Memory B cell (primary cell): ENCODE measurements at regions not wholly inside any gene's neighbourhood (a gene's known extent, or its start where the extent isn't known, plus 50 kb on each side); places are given as distances from the start of the nearest gene placed in this dataset.

ENCODE experiments used
- ATAC-seq: fragments of 150-1000 bp; cut with Tn5 transposase; 2 replicates; pipeline ENCODE4 v1.10.0; 2021; ENCODE audit warnings: low read depth, mild to moderate bottlenecking, moderate library complexity
- DNase-seq, 2 donors: peaks; one replicate each; pipeline ENCODE4 v3.0.0; 2022; ENCODE audit warnings: low spot score in 2 of 2
- H3K27ac Mint-ChIP-seq: one replicate; pipeline ENCODE4 v1.8.0; 2022; ENCODE audit warnings: mild to moderate bottlenecking, moderate library complexity, mixed read lengths
- H3K27me3 Mint-ChIP-seq: one replicate; pipeline ENCODE4 v1.8.0; 2022; ENCODE audit warnings: mixed read lengths
- H3K36me3 Mint-ChIP-seq: one replicate; pipeline ENCODE4 v1.8.0; 2022; ENCODE audit warnings: mild to moderate bottlenecking, mixed read lengths
- H3K4me1 Mint-ChIP-seq: one replicate; pipeline ENCODE4 v1.8.0; 2022; ENCODE audit warnings: mixed read lengths
- H3K4me3 Mint-ChIP-seq: one replicate; pipeline ENCODE4 v1.8.0; 2022; ENCODE audit warnings: mild to moderate bottlenecking, moderate library complexity, mixed read lengths
- H3K9me3 Mint-ChIP-seq: one replicate; pipeline ENCODE4 v1.8.0; 2022; ENCODE audit warnings: mixed read lengths

GRCh38 chr1:36729716-36730510 is 247.2 kb upstream of the CSF3R start:
- ATAC-seq (no peak), DNase-seq (no peak)
- H3K4me3 Mint-ChIP-seq, result no peak overlapping the region
- peaks cover 2% of the 10 kb centered on the region for H3K4me1 Mint-ChIP-seq
- H3K27ac Mint-ChIP-seq, result no peak overlapping the region
- peaks cover 3% of the 10 kb centered on the region for H3K9me3 Mint-ChIP-seq
- peaks cover 1% of the 10 kb centered on the region for H3K36me3 Mint-ChIP-seq
- peaks cover 25% of the 10 kb centered on the region for H3K27me3 Mint-ChIP-seq

GRCh38 chr1:36729289-36729688 is 246.6 kb upstream of the CSF3R start:
- peaks cover 2% of the 10 kb centered on the region for H3K4me1 Mint-ChIP-seq
- ATAC-seq, result no peak
- peaks cover 21% of the 10 kb centered on the region for H3K27me3 Mint-ChIP-seq
- no peak overlapping the region for H3K4me3 Mint-ChIP-seq
- H3K9me3 Mint-ChIP-seq, result peaks cover 3% of the 10 kb centered on the region
- DNase-seq, result no peak
- no peak overlapping the region for H3K27ac Mint-ChIP-seq
- H3K36me3 Mint-ChIP-seq, result peaks cover under 1% of the 10 kb centered on the region

GRCh38 chr1:36728846-36729245 is 246.1 kb upstream of the CSF3R start:
- Mint-ChIP-seq H3K4me1 (peaks cover 2% of the 10 kb centered on the region), H3K36me3 (no peaks in the 10 kb centered on the region), H3K4me3 (no peak overlapping the region), H3K9me3 (peaks cover 3% of the 10 kb centered on the region), H3K27ac (no peak overlapping the region), H3K27me3 (peaks cover 19% of the 10 kb centered on the region)
- DNase-seq (no peak), ATAC-seq (no peak)

- no peak overlapping the region for H3K27ac Mint-ChIP-seq
- no peak overlapping the region for H3K4me3 Mint-ChIP-seq
- DNase-seq (no peak), ATAC-seq (no peak)
- H3K4me1 Mint-ChIP-seq, result peaks cover 2% of the 10 kb centered on the region
- H3K27me3 Mint-ChIP-seq, result peaks cover 22% of the 10 kb centered on the region
- H3K9me3 Mint-ChIP-seq, result peaks cover 3% of the 10 kb centered on the region
- H3K36me3 Mint-ChIP-seq, result no peaks in the 10 kb centered on the region
Measured at GRCh38 chr1:36728051-36728450, 245.3 kb upstream of the CSF3R start.

GRCh38 chr1:36725151-36725550 is 242.4 kb upstream of the CSF3R start:
- ATAC-seq (no peak), DNase-seq (no peak)
- H3K4me3 Mint-ChIP-seq, result no peak overlapping the region
- H3K4me1 Mint-ChIP-seq, result no peaks in the 10 kb centered on the region
- peaks cover 3% of the 10 kb centered on the region for H3K9me3 Mint-ChIP-seq
- peaks cover 18% of the 10 kb centered on the region for H3K27me3 Mint-ChIP-seq
- H3K36me3 Mint-ChIP-seq, result no peaks in the 10 kb centered on the region
- H3K27ac Mint-ChIP-seq, result no peak overlapping the region

- H3K27ac Mint-ChIP-seq, result no peak overlapping the region
- no peaks in the 10 kb centered on the region for H3K36me3 Mint-ChIP-seq
- H3K27me3 Mint-ChIP-seq, result peaks cover 16% of the 10 kb centered on the region
- no peak overlapping the region for H3K4me3 Mint-ChIP-seq
- DNase-seq (no peak), ATAC-seq (no peak)
- H3K4me1 Mint-ChIP-seq, result no peaks in the 10 kb centered on the region
- H3K9me3 Mint-ChIP-seq, result peaks cover 3% of the 10 kb centered on the region
Measured at GRCh38 chr1:36723813-36724212, 241.1 kb upstream of the CSF3R start.

- DNase-seq, result no peak
- no peaks in the 10 kb centered on the region for H3K4me1 Mint-ChIP-seq
- H3K27ac Mint-ChIP-seq, result no peak overlapping the region
- H3K27me3 Mint-ChIP-seq, result peaks cover 14% of the 10 kb centered on the region
- no peaks in the 10 kb centered on the region for H3K36me3 Mint-ChIP-seq
- H3K9me3 Mint-ChIP-seq, result no peaks in the 10 kb centered on the region
- no peak for ATAC-seq
- no peak overlapping the region for H3K4me3 Mint-ChIP-seq
Measured at GRCh38 chr1:36722871-36723270, 240.2 kb upstream of the CSF3R start.

GRCh38 chr1:36721261-36721660 is 238.5 kb upstream of the CSF3R start:
- H3K4me3 Mint-ChIP-seq, result no peak overlapping the region

GRCh38 chr1:36717431-36717830 is 234.7 kb upstream of the CSF3R start:
- DNase-seq, result no peak
- peaks cover 20% of the 10 kb centered on the region for H3K27me3 Mint-ChIP-seq

More at GRCh38 chr1:36721261-36721660, 238.5 kb upstream of the CSF3R start:
- peaks cover 15% of the 10 kb centered on the region for H3K27me3 Mint-ChIP-seq
- no peaks in the 10 kb centered on the region for H3K4me1 Mint-ChIP-seq
- no peak for DNase-seq
- no peaks in the 10 kb centered on the region for H3K9me3 Mint-ChIP-seq
- H3K36me3 Mint-ChIP-seq, result no peaks in the 10 kb centered on the region
- no peak for ATAC-seq
- no peak overlapping the region for H3K27ac Mint-ChIP-seq

GRCh38 chr1:36715797-36716196 is 233.1 kb upstream of the CSF3R start:
- ATAC-seq, result no peak
- peaks cover 17% of the 10 kb centered on the region for H3K27me3 Mint-ChIP-seq
- H3K27ac Mint-ChIP-seq, result no peak overlapping the region

More at GRCh38 chr1:36717431-36717830, 234.7 kb upstream of the CSF3R start:
- no peak for ATAC-seq
- no peaks in the 10 kb centered on the region for H3K4me1 Mint-ChIP-seq
- H3K4me3 Mint-ChIP-seq, result no peak overlapping the region
- H3K27ac Mint-ChIP-seq, result no peak overlapping the region
- H3K9me3 Mint-ChIP-seq, result no peaks in the 10 kb centered on the region
- no peaks in the 10 kb centered on the region for H3K36me3 Mint-ChIP-seq

GRCh38 chr1:36714301-36714700 is 231.6 kb upstream of the CSF3R start:
- Mint-ChIP-seq H3K4me3 (no peak overlapping the region), H3K27me3 (peaks cover 15% of the 10 kb centered on the region), H3K36me3 (no peaks in the 10 kb centered on the region), H3K27ac (no peak overlapping the region), H3K9me3 (no peaks in the 10 kb centered on the region), H3K4me1 (no peaks in the 10 kb centered on the region)
- ATAC-seq (no peak), DNase-seq (no peak)

More at GRCh38 chr1:36715797-36716196, 233.1 kb upstream of the CSF3R start:
- Mint-ChIP-seq H3K4me1 (no peaks in the 10 kb centered on the region), H3K36me3 (no peaks in the 10 kb centered on the region), H3K9me3 (no peaks in the 10 kb centered on the region), H3K4me3 (no peak overlapping the region)
- DNase-seq, result no peak

- no peaks in the 10 kb centered on the region for H3K9me3 Mint-ChIP-seq
- peaks cover 18% of the 10 kb centered on the region for H3K27me3 Mint-ChIP-seq
- no peaks in the 10 kb centered on the region for H3K4me1 Mint-ChIP-seq
- DNase-seq, result no peak
- H3K4me3 Mint-ChIP-seq, result no peak overlapping the region
- H3K27ac Mint-ChIP-seq, result no peak overlapping the region
- no peak for ATAC-seq
- peaks cover 2% of the 10 kb centered on the region for H3K36me3 Mint-ChIP-seq
Measured at GRCh38 chr1:36711480-36711879, 228.8 kb upstream of the CSF3R start.

- Mint-ChIP-seq H3K36me3 (peaks cover 2% of the 10 kb centered on the region), H3K4me3 (no peak overlapping the region), H3K9me3 (no peaks in the 10 kb centered on the region), H3K27ac (no peak overlapping the region), H3K27me3 (peaks cover 20% of the 10 kb centered on the region), H3K4me1 (no peaks in the 10 kb centered on the region)
- ATAC-seq (no peak), DNase-seq (no peak)
Measured at GRCh38 chr1:36710951-36711350, 228.2 kb upstream of the CSF3R start.

GRCh38 chr1:36709869-36710481 is 227.3 kb upstream of the CSF3R start:
- H3K4me3 Mint-ChIP-seq, result no peak overlapping the region
- no peaks in the 10 kb centered on the region for H3K9me3 Mint-ChIP-seq
- no peak overlapping the region for H3K27ac Mint-ChIP-seq
- no peak for ATAC-seq
- H3K36me3 Mint-ChIP-seq, result peaks cover 2% of the 10 kb centered on the region
- no peaks in the 10 kb centered on the region for H3K4me1 Mint-ChIP-seq
- DNase-seq, result no peak
- H3K27me3 Mint-ChIP-seq, result peaks cover 18% of the 10 kb centered on the region
